ENCODE measurements at regions not wholly inside any gene's neighbourhood (a gene's known extent, or its start where the extent isn't known, plus 50 kb on each side); places are given as distances from the start of the nearest gene placed in this dataset.

GRCh38 chr17:77319211-77320043 is 178.7 kb downstream of the SEC14L1 start:
- Histone ChIP-seq H3K27me3 (no peaks in the 10 kb centered on the region), H3K27ac (peak overlapping the region; percentile 82 to 85), H3K4me3 (peak overlapping the region; percentile 43), H3K9me3 (no peaks in the 10 kb centered on the region), H3K4me1 (ENCODE audit: insufficient read depth) (peaks cover 50% of the 10 kb centered on the region), H3K36me3 (no peaks in the 10 kb centered on the region)
- TF ChIP-seq EP300 (IDR thresholded peaks at IDR 0.05) (peak; percentile 79), CTCF (IDR thresholded peaks at IDR 0.05) (no peak)
- peak; percentile 69 to 88 (median 73) for DNase-seq
- intact Hi-C loops (cut with DNase I) = no loop called here
- WGBS, 3 donors = 6 to 8% (median 7%) methylated on average over 38 of the region's 38 CpGs

- H3K9me3 ChIP-seq = no peaks in the 10 kb centered on the region
- H3K4me1 ChIP-seq (ENCODE audit: insufficient read depth) = peaks cover 47% of the 10 kb centered on the region
- intact Hi-C loops (cut with DNase I) = no loop called here
- peak overlapping the region; percentile 82 to 85 for H3K27ac ChIP-seq
- peak overlapping the region; percentile 43 for H3K4me3 ChIP-seq
- WGBS, 3 donors = 4 to 6% (median 5%) methylated on average over 18 of the region's 18 CpGs
- TF ChIP-seq EP300 (IDR thresholded peaks at IDR 0.05) (peak; percentile 38), CTCF (IDR thresholded peaks at IDR 0.05) (no peak), POLR2A (IDR thresholded peaks at IDR 0.05) (no peak)
- H3K27me3 ChIP-seq = no peaks in the 10 kb centered on the region
- no peaks in the 10 kb centered on the region for H3K36me3 ChIP-seq
- peak; percentile 35 to 59 (median 48) for DNase-seq
These were observed 179.3 kb downstream of the SEC14L1 start for GRCh38 chr17:77320044-77320440.

- Histone ChIP-seq H3K4me3 (peak overlapping the region; percentile 43), H3K27ac (peak overlapping the region; percentile 49 to 85), H3K27me3 (no peaks in the 10 kb centered on the region), H3K4me1 (ENCODE audit: insufficient read depth) (peaks cover 46% of the 10 kb centered on the region), H3K36me3 (no peaks in the 10 kb centered on the region), H3K9me3 (no peaks in the 10 kb centered on the region)
- intact Hi-C loops (cut with DNase I) = no loop called here
- peak; percentile 49 to 66 (median 51) for DNase-seq
- WGBS, 3 donors = 31 to 32% (median 32%) methylated on average over 30 of the region's 30 CpGs
- TF ChIP-seq EP300 (IDR thresholded peaks at IDR 0.05) (no peak), POLR2A (IDR thresholded peaks at IDR 0.05) (no peak), CTCF (IDR thresholded peaks at IDR 0.05) (no peak)
These were observed 179.9 kb downstream of the SEC14L1 start for GRCh38 chr17:77320485-77321256.

GRCh38 chr17:77321649-77322513 is 181.1 kb downstream of the SEC14L1 start:
- H3K4me1 ChIP-seq (ENCODE audit: insufficient read depth) = peaks cover 37% of the 10 kb centered on the region
- WGBS, 3 donors = 79 to 87% (median 83%) methylated on average over 25 to 35 of the region's 35 CpGs
- no peaks in the 10 kb centered on the region for H3K36me3 ChIP-seq
- DNase-seq = peak; percentile 19 to 52 (median 40)
- intact Hi-C loops (cut with DNase I) = no loop called here
- no peak for TF ChIP-seq CTCF (IDR thresholded peaks at IDR 0.05)
- TF ChIP-seq EP300 (IDR thresholded peaks at IDR 0.05) = no peak
- no peak for TF ChIP-seq POLR2A (IDR thresholded peaks at IDR 0.05)
- no peak overlapping the region for H3K4me3 ChIP-seq
- no peaks in the 10 kb centered on the region for H3K27me3 ChIP-seq
- H3K27ac ChIP-seq = peak overlapping the region; percentile 91
- no peaks in the 10 kb centered on the region for H3K9me3 ChIP-seq
